ENCODE measurements at regions not wholly inside any gene's neighbourhood (a gene's known extent, or its start where the extent isn't known, plus 50 kb on each side); places are given as distances from the start of the nearest gene placed in this dataset.

DNA sequence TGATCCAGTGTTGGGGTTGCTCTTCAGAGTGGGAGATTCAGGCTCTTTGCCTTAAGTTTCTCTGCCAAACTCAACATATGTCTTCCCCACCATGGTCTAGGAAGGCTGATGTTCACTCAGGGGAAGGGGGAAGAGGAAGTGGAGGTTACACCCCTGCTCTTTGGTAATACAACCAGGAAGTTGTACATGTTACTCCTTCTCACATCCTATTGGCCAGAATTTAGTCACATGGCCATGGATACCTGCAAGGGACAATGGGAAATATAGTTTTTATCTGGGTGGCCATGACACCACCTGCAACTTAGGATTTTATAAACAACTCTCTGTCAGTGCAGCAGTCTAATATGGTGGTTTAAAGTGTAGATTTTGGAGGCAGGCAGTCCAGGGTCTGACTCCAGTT is 150.9 kb downstream of the TBX5 start:
- Histone ChIP-seq H2AFZ (ENCODE audit: low read length) (no peak overlapping the region), H3T11ph (ENCODE audit: low read length) (no peak overlapping the region), H4K5ac (ENCODE audit: insufficient read length, low read depth, low read length) (no peak overlapping the region), H2BK15ac (ENCODE audit: low read depth, low read length) (no peak overlapping the region), H3K23me2 (ENCODE audit: insufficient read length, low read depth, low read length, poor library complexity, severe bottlenecking) (no peaks in the 10 kb centered on the region), H3K27ac (ENCODE audit: insufficient read length, low read depth, low read length) (no peak overlapping the region), H4K91ac (ENCODE audit: insufficient read length, low read depth, low read length) (no peak overlapping the region), H3K79me2 (ENCODE audit: insufficient read depth, low read length) (no peaks in the 10 kb centered on the region), H3K9me3 (ENCODE audit: control insufficient read depth, low read depth, low read length) (no peaks in the 10 kb centered on the region), H3K4me1 (ENCODE audit: insufficient read depth, low read length) (no peaks in the 10 kb centered on the region; the same call in 1 of the 2 replicates), H4K20me1 (ENCODE audit: control insufficient read depth, insufficient read depth, insufficient read length) (no peaks in the 10 kb centered on the region), H3K56ac (ENCODE audit: insufficient read length, low read depth, low read length) (no peak overlapping the region), H3K4me2 (ENCODE audit: insufficient read depth, insufficient read length, low read length) (no peak overlapping the region), H3K27me3 (ENCODE audit: insufficient read depth, low read length) (no peaks in the 10 kb centered on the region), H3K4ac (ENCODE audit: low read depth, low read length) (no peak overlapping the region), H2BK5ac (ENCODE audit: insufficient read length, low read length) (no peak overlapping the region), H2BK12ac (ENCODE audit: insufficient read length, low read depth, low read length) (no peak overlapping the region), H3K79me1 (ENCODE audit: insufficient read depth, low read depth, low read length, poor library complexity, severe bottlenecking) (no peaks in the 10 kb centered on the region), H3K23ac (ENCODE audit: insufficient read length, low read depth, low read length) (no peak overlapping the region), H2BK120ac (ENCODE audit: low read depth, low read length, poor library complexity, severe bottlenecking) (no peak overlapping the region), H3K9ac (ENCODE audit: extremely low read depth, insufficient read length, low read length) (no peak overlapping the region), H2BK20ac (ENCODE audit: low read depth, low read length, poor library complexity, severe bottlenecking) (no peak overlapping the region), H4K8ac (replicated peaks; ENCODE audit: insufficient read length, low read depth, low read length) (no peak overlapping the region), H3K14ac (ENCODE audit: insufficient read depth, low read length) (no peak overlapping the region), H2AK5ac (ENCODE audit: insufficient read length, low read length) (no peak overlapping the region), H3K18ac (ENCODE audit: insufficient read length, low read depth, low read length) (no peak overlapping the region)
- Mint-ChIP-seq H3K4me1 (peaks cover 10 to 21% of the 10 kb centered on the region in 2 experiments), H3K36me3 (ENCODE audit: insufficient read depth in 1 of 3, low read depth in 3 of 3) (peaks cover 0 to 2% (median 0%) of the 10 kb centered on the region in 3 experiments; a peak in 3 of 7 replicates), H3K27me3 (ENCODE audit: low read depth) (peaks cover 5% of the 10 kb centered on the region; the same call in 1 of the 2 replicates), H3K9me3 (no peaks in the 10 kb centered on the region; a peak in 2 of 5 replicates), H3K4me3 (no peak overlapping the region; a peak in 1 of 5 replicates), H3K27ac (peak overlapping the region in 1 of 3 experiments; percentile 37; a peak in 1 of 7 replicates)
- TF ChIP-seq, protein P1, sequence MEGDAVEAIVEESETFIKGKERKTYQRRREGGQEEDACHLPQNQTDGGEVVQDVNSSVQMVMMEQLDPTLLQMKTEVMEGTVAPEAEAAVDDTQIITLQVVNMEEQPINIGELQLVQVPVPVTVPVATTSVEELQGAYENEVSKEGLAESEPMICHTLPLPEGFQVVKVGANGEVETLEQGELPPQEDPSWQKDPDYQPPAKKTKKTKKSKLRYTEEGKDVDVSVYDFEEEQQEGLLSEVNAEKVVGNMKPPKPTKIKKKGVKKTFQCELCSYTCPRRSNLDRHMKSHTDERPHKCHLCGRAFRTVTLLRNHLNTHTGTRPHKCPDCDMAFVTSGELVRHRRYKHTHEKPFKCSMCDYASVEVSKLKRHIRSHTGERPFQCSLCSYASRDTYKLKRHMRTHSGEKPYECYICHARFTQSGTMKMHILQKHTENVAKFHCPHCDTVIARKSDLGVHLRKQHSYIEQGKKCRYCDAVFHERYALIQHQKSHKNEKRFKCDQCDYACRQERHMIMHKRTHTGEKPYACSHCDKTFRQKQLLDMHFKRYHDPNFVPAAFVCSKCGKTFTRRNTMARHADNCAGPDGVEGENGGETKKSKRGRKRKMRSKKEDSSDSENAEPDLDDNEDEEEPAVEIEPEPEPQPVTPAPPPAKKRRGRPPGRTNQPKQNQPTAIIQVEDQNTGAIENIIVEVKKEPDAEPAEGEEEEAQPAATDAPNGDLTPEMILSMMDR (conservative IDR thresholded peaks at IDR 0.05): no peak
- DNase-seq: no peak
